Ascending aorta (tissue), 2 donors: ENCODE measurements at regions not wholly inside any gene's neighbourhood (a gene's known extent, or its start where the extent isn't known, plus 50 kb on each side); places are given as distances from the start of the nearest gene placed in this dataset.

Experiments used
- DNase-seq, 2 donors: peaks; one replicate each; pipeline ENCODE4 v3.0.0-alpha.2; 2019; ENCODE audit warnings: low spot score in 2 of 2
- H3K27ac ChIP-seq, 2 donors: fragments of 200-600 bp; sonication (generic); one replicate each; pipeline ENCODE4 v1.5.1; 2016 to 2017; ENCODE audit warnings: mild to moderate bottlenecking in 1 of 2
- H3K27me3 ChIP-seq: fragments of 200-600 bp; sonication (generic); one replicate; pipeline ENCODE4 v1.5.1; 2017
- H3K36me3 ChIP-seq, 2 donors: fragments of 200-600 bp; sonication (generic); one replicate each; pipeline ENCODE4 v1.5.1; 2016
- H3K4me1 ChIP-seq, 2 donors: fragments of 200-600 bp; sonication (generic); one replicate each; pipeline ENCODE4 v1.5.1; 2016 to 2017; ENCODE audit warnings: mild to moderate bottlenecking in 1 of 2
- H3K4me3 ChIP-seq, 2 donors: fragments of 200-600 bp; sonication (generic); one replicate each; pipeline ENCODE4 v1.5.1; 2016 to 2017; ENCODE audit warnings: mild to moderate bottlenecking in 1 of 2
- H3K9me3 ChIP-seq, 2 donors: fragments of 200-600 bp; sonication (generic); one replicate each; pipeline ENCODE4 v1.5.1; 2016
- CTCF ChIP-seq, 3 experiments: fragments of 200-600 bp in 2 of 3; fragments of 450-650 bp in 1 of 3; sonication (generic) in 2 of 3; IDR thresholded peaks; one replicate each; pipeline ENCODE4 v1.5.1; 2016 to 2019; ENCODE audit warnings: antibody characterized with exemption in 3 of 3, mild to moderate bottlenecking in 1 of 3, moderate library complexity in 1 of 3
- intact Hi-C: fragments of 100-400 bp; cut with DNase I; formaldehyde crosslinking; loops from one replicate; pipeline ENCODE4 v1.15.1; 2023

GRCh38 chr10:88131511-88132139 is 268.2 kb downstream of the PTEN start:
- peak overlapping the region; percentile 69 to 73 for H3K27ac ChIP-seq
- H3K36me3 ChIP-seq = no peaks in the 10 kb centered on the region
- no peaks in the 10 kb centered on the region for H3K27me3 ChIP-seq
- intact Hi-C loops = no loop called here
- H3K4me3 ChIP-seq = peak overlapping the region in 1 of 2 donors; percentile 23
- peak; percentile 8 to 43 (median 28) for TF ChIP-seq CTCF (IDR thresholded peaks at IDR 0.05)
- peak in 1 of 2 donors; percentile 83 for DNase-seq
- no peaks in the 10 kb centered on the region for H3K9me3 ChIP-seq
- peaks cover 0 to 7% of the 10 kb centered on the region in 2 donors for H3K4me1 ChIP-seq

- intact Hi-C loops = no loop called here
Measured at GRCh38 chr10:88136712-88137111, 273.3 kb downstream of the PTEN start.

GRCh38 chr10:88138319-88138848 is 275.0 kb downstream of the PTEN start:
- H3K27me3 ChIP-seq = no peaks in the 10 kb centered on the region
- TF ChIP-seq CTCF (IDR thresholded peaks at IDR 0.05) = no peak
- H3K4me1 ChIP-seq = no peaks in the 10 kb centered on the region
- DNase-seq = no peak
- intact Hi-C loops = no loop called here
- H3K27ac ChIP-seq = no peak overlapping the region
- peaks cover 0 to 5% of the 10 kb centered on the region in 2 donors for H3K9me3 ChIP-seq
- no peaks in the 10 kb centered on the region for H3K36me3 ChIP-seq
- no peak overlapping the region for H3K4me3 ChIP-seq

More at GRCh38 chr10:88136712-88137111, 273.3 kb downstream of the PTEN start:
- no peaks in the 10 kb centered on the region for H3K27me3 ChIP-seq
- H3K27ac ChIP-seq = no peak overlapping the region
- peaks cover 0 to under 1% of the 10 kb centered on the region in 2 donors for H3K9me3 ChIP-seq
- H3K36me3 ChIP-seq = no peaks in the 10 kb centered on the region
- H3K4me1 ChIP-seq = peaks cover 0 to 5% of the 10 kb centered on the region in 2 donors
- H3K4me3 ChIP-seq = no peak overlapping the region
- DNase-seq = no peak
- no peak for TF ChIP-seq CTCF (IDR thresholded peaks at IDR 0.05)

- no peak overlapping the region for H3K4me3 ChIP-seq
- no peak for TF ChIP-seq CTCF (IDR thresholded peaks at IDR 0.05)
- DNase-seq = no peak
- no peaks in the 10 kb centered on the region for H3K27me3 ChIP-seq
- no peaks in the 10 kb centered on the region for H3K9me3 ChIP-seq
- H3K27ac ChIP-seq = peak overlapping the region; percentile 61 to 70
- H3K36me3 ChIP-seq = no peaks in the 10 kb centered on the region
- intact Hi-C loops = no loop called here
- peaks cover 3 to 16% of the 10 kb centered on the region in 2 donors for H3K4me1 ChIP-seq
Measured at GRCh38 chr10:88147000-88147798, 283.8 kb downstream of the PTEN start.

- H3K4me1 ChIP-seq = peaks cover 3 to 20% of the 10 kb centered on the region in 2 donors
- no peak for TF ChIP-seq CTCF (IDR thresholded peaks at IDR 0.05)
- H3K27ac ChIP-seq = no peak overlapping the region
- no peaks in the 10 kb centered on the region for H3K9me3 ChIP-seq
- intact Hi-C loops = no loop called here
- no peaks in the 10 kb centered on the region for H3K36me3 ChIP-seq
- H3K4me3 ChIP-seq = no peak overlapping the region
- H3K27me3 ChIP-seq = no peaks in the 10 kb centered on the region
- DNase-seq = no peak
Measured at GRCh38 chr10:88149906-88150305, 286.5 kb downstream of the PTEN start.
